EL (cell line): ENCODE measurements at regions not wholly inside any gene's neighbourhood (a gene's known extent, or its start where the extent isn't known, plus 50 kb on each side); places are given as distances from the start of the nearest gene placed in this dataset.
"Not testable (repeated sequence)": the region's sequence is repeated elsewhere in the genome, so short reads cannot be mapped to it uniquely, and the experiment has no call there.

Source experiments
- DNase-seq: peaks from one replicate; pipeline ENCODE4 v3.0.0-alpha.2; 2016

- no peak for DNase-seq
Measured at GRCh38 chr1:3992746-3993145, 92.7 kb upstream of the C1orf174 start.

- no peak for DNase-seq
Measured at GRCh38 chr1:3993619-3994375, 93.7 kb upstream of the C1orf174 start.

GRCh38 chr1:3995141-3995780 is 95.2 kb upstream of the C1orf174 start:
- DNase-seq, result no peak

GRCh38 chr1:3996846-3997705 is 97.0 kb upstream of the C1orf174 start:
- no peak for DNase-seq

GRCh38 chr1:3998086-3998485 is 98.0 kb upstream of the C1orf174 start:
- DNase-seq, result no peak

GRCh38 chr1:3999514-3999913 is 99.4 kb upstream of the C1orf174 start:
- not testable (repeated sequence) for DNase-seq

GRCh38 chr1:3999941-4000735 is 100.1 kb upstream of the C1orf174 start:
- DNase-seq, result no peak

- DNase-seq, result no peak
Measured at GRCh38 chr1:4000811-4001251, 100.8 kb upstream of the C1orf174 start.

GRCh38 chr1:4001461-4001860 is 101.4 kb upstream of the C1orf174 start:
- DNase-seq, result no peak

- no peak for DNase-seq
Measured at GRCh38 chr1:4002061-4002521, 102.0 kb upstream of the C1orf174 start.

- DNase-seq, result no peak
Measured at GRCh38 chr1:4002741-4003140, 102.7 kb upstream of the C1orf174 start.

- DNase-seq, result no peak
Measured at GRCh38 chr1:4003846-4004505, 103.9 kb upstream of the C1orf174 start.

GRCh38 chr1:4004635-4005430 is 104.8 kb upstream of the C1orf174 start:
- DNase-seq, result no peak

- no peak for DNase-seq
Measured at GRCh38 chr1:4005431-4005830, 105.4 kb upstream of the C1orf174 start.

GRCh38 chr1:4006676-4007374 is 106.8 kb upstream of the C1orf174 start:
- DNase-seq, result no peak

GRCh38 chr1:4010284-4010683 is 110.2 kb upstream of the C1orf174 start:
- no peak for DNase-seq

- no peak for DNase-seq
Measured at GRCh38 chr1:4010814-4011605, 110.9 kb upstream of the C1orf174 start.

GRCh38 chr1:4016351-4017130 is 116.5 kb upstream of the C1orf174 start:
- DNase-seq, result no peak
